ENCODE measurements at regions not wholly inside any gene's neighbourhood (a gene's known extent, or its start where the extent isn't known, plus 50 kb on each side); places are given as distances from the start of the nearest gene placed in this dataset.

DNA sequence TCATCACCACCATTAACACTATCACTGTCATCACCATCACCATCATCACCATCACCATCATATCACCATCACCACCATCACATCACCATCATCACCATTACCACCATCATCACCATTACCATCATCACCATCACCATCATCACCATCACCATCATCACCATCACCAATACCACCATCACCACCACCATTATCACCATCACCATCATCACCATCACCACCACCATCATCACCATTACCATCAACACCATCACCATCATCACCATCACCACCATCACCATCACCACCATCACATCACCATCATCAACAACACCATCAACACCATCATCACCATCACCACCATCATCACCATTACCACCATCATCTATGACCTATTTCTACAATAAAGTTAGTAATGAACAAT, 86.1 kb upstream of the PDE10A start:
- intact Hi-C loops (cut with micrococcal nuclease) (no loop called here), dilution Hi-C loops (cut with MboI; ENCODE audit: extremely low pct_ligation_motif_present, low sequenced_read_pairs) (no loop called here)
- Histone ChIP-seq H3K9ac (replicated peaks; ENCODE audit: extremely low read depth, insufficient read depth, low read length) (no peak overlapping the region), H3K36me3 (ENCODE audit: control insufficient read depth in 2 of 2, extremely low read depth in 1 of 2, insufficient read depth in 2 of 2, low read length in 2 of 2) (no peaks in the 10 kb centered on the region), H3K4me2 (ENCODE audit: insufficient read depth, low read length) (no peak overlapping the region), H3K9me1 (replicated peaks; ENCODE audit: control insufficient read depth, extremely low read depth, insufficient read depth, low read length) (no peaks in the 10 kb centered on the region), H3K27ac (ENCODE audit: insufficient read depth, low read depth, low read length) (no peak overlapping the region), H2AFZ (ENCODE audit: low read depth, low read length) (no peak overlapping the region), H3K79me2 (ENCODE audit: control insufficient read depth, insufficient read depth, low read length) (no peaks in the 10 kb centered on the region), H3K9me3 (replicated peaks; ENCODE audit: control insufficient read depth, insufficient read depth, low read length) (no peaks in the 10 kb centered on the region), H4K20me1 (replicated peaks; ENCODE audit: control insufficient read depth, extremely low read depth, insufficient read depth, low read length) (no peaks in the 10 kb centered on the region), H3K4me3 (replicated peaks in 1 of 3; ENCODE audit: insufficient read depth in 1 of 3, low read depth in 1 of 3, low read length in 3 of 3) (no peak overlapping the region), H3K4me1 (ENCODE audit: control insufficient read depth, extremely low read depth, insufficient read depth, low read length) (no peaks in the 10 kb centered on the region), H3K27me3 (ENCODE audit: control insufficient read depth in 2 of 2, insufficient read depth in 2 of 2, low read length in 2 of 2) (peaks cover 0 to 2% of the 10 kb centered on the region in 2 experiments)
- CTCF ChIA-PET, result no interaction called here
- DNase-seq (ENCODE audit: low read depth, low spot score), result no peak
- BruUV-seq (replicated peaks), result no TSS peak
- TF ChIP-seq MYC (IDR thresholded peaks at IDR 0.05; ENCODE audit: low read depth, low read length) (no peak), GATA2 (IDR thresholded peaks at IDR 0.05; ENCODE audit: insufficient read depth, insufficient read length, low read depth, low read length) (no peak), EZH2 (IDR thresholded peaks at IDR 0.05; ENCODE audit: borderline replicate concordance, low read depth, low read length, severe bottlenecking) (no peak)
- POLR2A ChIA-PET, result no interaction called here
- no peak for FAIRE-seq

DNA sequence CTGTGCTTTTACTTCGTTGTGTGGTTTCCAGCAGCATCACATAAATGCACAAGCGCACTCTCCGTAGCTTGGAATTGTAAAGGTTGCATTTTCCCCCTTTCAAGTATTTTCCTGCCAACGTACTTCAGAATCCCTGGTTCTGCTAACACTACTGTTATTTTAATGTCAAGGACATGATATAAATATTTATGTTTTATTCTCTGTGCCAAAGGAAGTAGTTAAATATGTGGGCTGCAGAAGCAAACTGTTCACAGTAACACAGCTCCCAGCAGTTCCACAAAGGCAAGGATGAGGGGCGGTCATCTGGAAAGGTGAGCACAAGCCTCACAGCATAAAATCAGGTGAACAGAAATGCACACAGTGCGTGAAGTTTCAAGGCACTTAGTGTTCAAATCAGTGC, 85.3 kb upstream of the PDE10A start:
- intact Hi-C loops (cut with micrococcal nuclease) (no loop called here), dilution Hi-C loops (cut with MboI; ENCODE audit: extremely low pct_ligation_motif_present, low sequenced_read_pairs) (no loop called here)
- no peaks in the 10 kb centered on the region for H3K9me1 ChIP-seq (replicated peaks; ENCODE audit: control insufficient read depth, extremely low read depth, insufficient read depth, low read length)
- H4K20me1 ChIP-seq (replicated peaks; ENCODE audit: control insufficient read depth, extremely low read depth, insufficient read depth, low read length), result no peaks in the 10 kb centered on the region
- H2AFZ ChIP-seq (ENCODE audit: low read depth, low read length), result no peak overlapping the region
- H3K9ac ChIP-seq (replicated peaks; ENCODE audit: extremely low read depth, insufficient read depth, low read length), result no peak overlapping the region
- no peak overlapping the region for H3K4me2 ChIP-seq (ENCODE audit: insufficient read depth, low read length)
- H3K4me3 ChIP-seq (replicated peaks in 1 of 3; ENCODE audit: insufficient read depth in 1 of 3, low read depth in 1 of 3, low read length in 3 of 3), result no peak overlapping the region
- ChIA-PET CTCF (no interaction called here), POLR2A (no interaction called here)
- no peaks in the 10 kb centered on the region for H3K9me3 ChIP-seq (replicated peaks; ENCODE audit: control insufficient read depth, insufficient read depth, low read length)
- H3K36me3 ChIP-seq (ENCODE audit: control insufficient read depth in 2 of 2, extremely low read depth in 1 of 2, insufficient read depth in 2 of 2, low read length in 2 of 2), result no peaks in the 10 kb centered on the region
- TF ChIP-seq POLR2A (IDR thresholded peaks at IDR 0.05; ENCODE audit: low read depth, low read length) (no peak), JUN (IDR thresholded peaks at IDR 0.05; ENCODE audit: borderline replicate concordance, insufficient read depth, insufficient read length, low read depth) (no peak), FOS (IDR thresholded peaks at IDR 0.05; ENCODE audit: borderline replicate concordance, insufficient read depth, low read length) (no peak), EZH2 (IDR thresholded peaks at IDR 0.05; ENCODE audit: borderline replicate concordance, low read depth, low read length, severe bottlenecking) (no peak), GATA2 (IDR thresholded peaks at IDR 0.05; ENCODE audit: insufficient read depth, insufficient read length, low read depth, low read length) (no peak), POLR2AphosphoS5 (IDR thresholded peaks at IDR 0.05; ENCODE audit: insufficient read depth, low read depth, low read length) (no peak), MYC (IDR thresholded peaks at IDR 0.05; ENCODE audit: low read depth, low read length) (no peak)
- TF ChIP-seq, protein P1, sequence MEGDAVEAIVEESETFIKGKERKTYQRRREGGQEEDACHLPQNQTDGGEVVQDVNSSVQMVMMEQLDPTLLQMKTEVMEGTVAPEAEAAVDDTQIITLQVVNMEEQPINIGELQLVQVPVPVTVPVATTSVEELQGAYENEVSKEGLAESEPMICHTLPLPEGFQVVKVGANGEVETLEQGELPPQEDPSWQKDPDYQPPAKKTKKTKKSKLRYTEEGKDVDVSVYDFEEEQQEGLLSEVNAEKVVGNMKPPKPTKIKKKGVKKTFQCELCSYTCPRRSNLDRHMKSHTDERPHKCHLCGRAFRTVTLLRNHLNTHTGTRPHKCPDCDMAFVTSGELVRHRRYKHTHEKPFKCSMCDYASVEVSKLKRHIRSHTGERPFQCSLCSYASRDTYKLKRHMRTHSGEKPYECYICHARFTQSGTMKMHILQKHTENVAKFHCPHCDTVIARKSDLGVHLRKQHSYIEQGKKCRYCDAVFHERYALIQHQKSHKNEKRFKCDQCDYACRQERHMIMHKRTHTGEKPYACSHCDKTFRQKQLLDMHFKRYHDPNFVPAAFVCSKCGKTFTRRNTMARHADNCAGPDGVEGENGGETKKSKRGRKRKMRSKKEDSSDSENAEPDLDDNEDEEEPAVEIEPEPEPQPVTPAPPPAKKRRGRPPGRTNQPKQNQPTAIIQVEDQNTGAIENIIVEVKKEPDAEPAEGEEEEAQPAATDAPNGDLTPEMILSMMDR (IDR thresholded peaks at IDR 0.05; ENCODE audit: extremely low read depth in 1 of 2, insufficient read depth in 1 of 2, low read depth in 1 of 2, low read length in 2 of 2), result no peak
- TF ChIP-seq, protein P2, sequence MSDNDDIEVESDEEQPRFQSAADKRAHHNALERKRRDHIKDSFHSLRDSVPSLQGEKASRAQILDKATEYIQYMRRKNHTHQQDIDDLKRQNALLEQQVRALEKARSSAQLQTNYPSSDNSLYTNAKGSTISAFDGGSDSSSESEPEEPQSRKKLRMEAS (IDR thresholded peaks at IDR 0.05; ENCODE audit: insufficient read depth, insufficient read length), result no peak
- H3K27me3 ChIP-seq (ENCODE audit: control insufficient read depth in 2 of 2, insufficient read depth in 2 of 2, low read length in 2 of 2), result no peaks in the 10 kb centered on the region
- DNase-seq (ENCODE audit: low read depth, low spot score) (no peak), FAIRE-seq (no peak)
- no peaks in the 10 kb centered on the region for H3K4me1 ChIP-seq (ENCODE audit: control insufficient read depth, extremely low read depth, insufficient read depth, low read length)
- H3K27ac ChIP-seq (ENCODE audit: insufficient read depth, low read depth, low read length), result no peak overlapping the region
- no TSS peak for BruUV-seq (replicated peaks)
- no peaks in the 10 kb centered on the region for H3K79me2 ChIP-seq (ENCODE audit: control insufficient read depth, insufficient read depth, low read length)

All from endothelial cell of umbilical vein (primary cell).